CD4-positive, alpha-beta T cell treated with Interleukin-17A for 4 hours (primary cell): ENCODE measurements at regions not wholly inside any gene's neighbourhood (a gene's known extent, or its start where the extent isn't known, plus 50 kb on each side); places are given as distances from the start of the nearest gene placed in this dataset.

ENCODE experiments used
- DNase-seq: peaks from one replicate; pipeline ENCODE4 v3.0.0-alpha.2; 2020; ENCODE audit warnings: mixed read lengths

DNA sequence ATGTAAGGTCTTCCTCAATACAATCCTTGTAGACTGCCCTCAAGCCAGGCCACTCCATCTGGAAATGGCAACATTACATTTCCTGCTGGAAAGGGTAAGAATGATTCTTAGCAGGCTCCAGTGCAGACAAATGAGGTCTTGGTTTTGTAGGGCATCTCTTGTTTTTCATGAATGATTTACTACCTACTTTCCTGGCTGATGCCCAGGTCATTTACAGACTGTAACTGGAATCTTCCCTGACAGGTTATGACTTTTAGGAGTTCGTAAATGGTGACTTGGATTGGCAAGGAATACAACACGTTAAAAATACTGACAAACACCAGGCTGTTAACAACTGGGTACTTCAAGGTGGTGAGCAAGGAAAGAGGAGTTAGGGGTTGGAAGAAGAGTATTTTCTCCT lies 510.5 kb upstream of the TNC start:
- no peak for DNase-seq

DNA sequence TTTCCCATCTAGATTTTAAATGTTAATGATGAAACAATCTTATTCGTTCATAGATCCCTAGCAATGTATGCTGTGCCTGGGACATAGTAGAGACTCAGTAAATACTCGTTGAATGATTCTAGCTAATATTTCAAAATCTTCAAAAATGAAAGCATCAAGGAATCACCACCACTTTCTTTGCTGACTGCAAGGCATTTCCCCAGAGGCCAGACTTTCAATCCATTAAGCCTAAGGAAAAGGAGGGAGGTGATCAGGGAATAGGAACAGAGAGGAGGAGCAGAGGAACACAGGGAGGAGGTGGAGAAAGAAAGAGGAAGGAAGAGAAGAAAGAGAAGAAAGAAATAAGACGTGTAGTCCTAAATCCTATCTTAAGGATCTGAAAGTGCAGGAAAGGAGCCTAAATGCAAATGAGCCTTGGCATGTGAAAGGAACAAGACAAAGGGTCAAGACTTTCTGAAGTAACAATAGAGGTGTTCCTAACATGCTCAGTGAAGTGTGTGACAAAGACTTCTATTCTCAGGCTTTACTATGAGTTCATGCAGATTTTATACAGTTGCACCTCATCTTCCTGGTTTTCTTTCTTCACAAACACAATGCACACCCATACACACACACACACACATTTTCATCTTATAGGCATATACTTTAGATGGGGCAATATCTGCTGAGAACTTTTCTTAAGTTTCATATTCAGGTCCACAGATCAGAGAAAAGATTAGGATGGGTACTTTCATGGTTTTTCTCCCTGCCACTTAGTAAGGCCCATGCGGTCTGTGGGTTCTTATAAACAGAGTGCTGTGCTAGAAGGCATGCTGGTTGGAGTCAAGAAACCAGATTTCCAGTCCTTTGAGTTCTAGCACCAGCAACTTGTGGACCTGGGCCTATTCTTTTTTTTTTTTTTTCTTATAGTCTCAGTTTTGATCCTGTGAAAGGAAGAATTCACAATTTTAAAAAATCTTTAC lies 512.2 kb upstream of the TNC start:
- no peak for DNase-seq

GRCh38 chr9:115632391-115632790 lies 514.4 kb upstream of the TNC start:
- no peak for DNase-seq

DNA sequence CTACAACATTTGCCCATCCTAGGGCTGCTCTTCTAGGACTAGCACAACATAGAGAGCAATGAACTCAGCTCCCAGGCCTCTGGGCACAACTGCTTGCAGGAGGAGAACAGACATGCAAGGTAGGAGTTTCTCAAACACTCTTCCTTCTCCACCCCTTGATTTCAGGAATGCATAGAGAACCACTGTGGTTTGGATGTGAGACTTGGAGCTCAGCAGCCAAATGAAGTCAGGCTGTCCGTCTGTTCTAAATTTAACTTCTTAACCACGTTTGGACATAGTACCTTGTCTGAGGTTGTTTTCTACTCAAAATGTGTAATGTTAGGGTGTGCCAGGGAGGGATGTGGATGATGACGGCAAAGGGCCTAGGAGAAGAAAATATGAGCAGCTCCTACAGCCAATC lies 515.1 kb upstream of the TNC start:
- DNase-seq, result no peak

- no peak for DNase-seq
Observed at GRCh38 chr9:115635680-115636383, 517.8 kb upstream of the PAPPA start.

- DNase-seq, result no peak
Observed at GRCh38 chr9:115636596-115636995, 517.0 kb upstream of the PAPPA start.

- DNase-seq, result no peak
Observed at GRCh38 chr9:115637661-115638060, 515.9 kb upstream of the PAPPA start.

- DNase-seq, result no peak
Observed at GRCh38 chr9:115640887-115641286, 512.7 kb upstream of the PAPPA start.

DNA sequence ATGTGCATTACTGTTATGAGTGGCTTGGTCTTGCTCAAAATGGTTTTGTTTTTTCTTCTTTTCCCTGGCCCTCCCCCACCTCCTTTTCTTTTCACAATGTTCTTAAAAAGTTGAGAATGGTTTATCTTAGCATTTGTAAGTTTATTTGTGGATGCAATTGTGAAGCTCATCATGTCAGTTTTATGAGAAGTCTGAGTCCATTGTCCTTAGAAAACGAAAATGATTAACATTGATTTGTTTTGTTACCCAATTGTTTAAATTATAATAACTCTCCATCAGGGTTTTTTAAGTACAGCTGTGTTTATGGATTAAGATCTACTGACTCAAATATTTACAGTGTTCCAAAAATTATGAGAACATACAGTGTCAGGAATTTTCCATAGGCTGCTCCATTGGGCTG lies 511.3 kb upstream of the PAPPA start:
- no peak for DNase-seq

DNA sequence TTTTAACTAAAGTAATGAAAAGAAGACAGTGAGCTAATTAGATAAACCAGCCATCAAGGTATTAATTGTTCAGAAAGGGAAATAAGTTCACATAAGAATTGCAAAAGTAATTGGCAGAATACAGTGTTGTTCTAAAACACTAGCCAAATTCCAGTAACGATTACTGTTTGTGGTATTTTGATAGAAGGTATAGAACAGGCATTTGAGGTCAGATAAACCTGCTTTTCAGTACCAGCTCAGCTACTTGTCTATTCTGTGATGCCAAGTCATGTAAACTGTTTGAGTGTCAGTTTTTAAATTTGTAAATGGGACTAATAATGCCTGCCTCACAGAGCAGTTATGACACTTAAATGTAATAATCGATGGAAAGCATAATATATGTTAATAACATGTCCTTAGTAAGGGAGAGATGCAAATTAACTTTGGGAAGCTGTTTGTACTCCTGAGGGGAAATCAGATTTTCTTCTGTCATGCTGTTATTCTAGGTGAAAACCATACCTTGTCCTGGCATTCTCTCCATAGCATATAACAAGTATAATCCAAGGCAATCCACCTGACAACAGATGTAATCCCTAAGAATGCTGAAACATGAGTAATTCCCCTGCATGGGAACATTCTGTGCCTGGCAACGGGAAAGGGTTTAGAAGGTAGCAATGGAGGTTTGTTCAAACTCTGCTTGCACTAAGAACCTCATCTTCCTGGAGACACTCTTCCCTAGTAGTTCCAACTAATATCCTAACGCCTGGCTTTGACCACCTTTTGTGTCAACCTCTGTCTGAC lies 509.5 kb upstream of the PAPPA start:
- DNase-seq, result no peak

GRCh38 chr9:115649991-115650472 lies 503.6 kb upstream of the PAPPA start:
- no peak for DNase-seq

DNA sequence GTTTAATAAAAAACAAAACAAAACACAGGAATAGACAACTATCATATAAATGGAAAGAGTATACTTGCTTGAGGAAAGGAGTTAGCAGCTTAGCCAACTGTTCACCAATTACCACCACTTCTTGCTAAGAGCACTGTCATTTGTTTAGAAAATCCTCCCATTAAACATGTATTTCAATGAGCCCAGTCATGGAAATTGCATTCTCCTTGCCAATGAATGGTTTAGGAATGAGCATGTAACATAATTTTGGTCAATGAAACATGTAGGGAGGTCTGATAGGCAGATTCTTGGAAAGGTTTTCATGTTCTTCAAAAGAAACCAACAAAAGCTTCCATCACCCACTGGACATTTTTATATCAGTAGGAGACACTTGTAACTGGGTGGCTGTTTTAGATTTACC lies 502.8 kb upstream of the PAPPA start:
- no peak for DNase-seq

- no peak for DNase-seq
Observed at GRCh38 chr9:115651461-115651860, 502.1 kb upstream of the PAPPA start.

GRCh38 chr9:115653171-115653606 lies 500.4 kb upstream of the PAPPA start:
- DNase-seq, result no peak

DNA sequence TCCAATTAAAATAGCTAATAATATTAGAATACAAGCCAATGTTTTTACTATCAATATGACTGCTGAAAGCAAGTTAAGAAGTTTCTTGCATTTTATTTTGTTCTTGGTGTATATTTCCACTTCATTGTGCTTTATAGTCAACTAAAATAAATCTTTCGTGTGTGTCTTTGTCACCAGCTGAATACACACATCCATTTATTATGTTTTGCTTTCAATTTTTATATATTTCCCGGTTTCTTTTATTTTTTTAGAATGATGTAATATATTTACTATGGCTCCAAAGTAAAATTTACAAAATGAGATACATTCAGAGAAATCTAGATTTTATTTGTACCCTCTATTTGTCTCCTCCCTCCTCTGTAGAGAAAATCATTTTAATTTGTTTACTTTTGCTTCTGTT lies 495.9 kb upstream of the PAPPA start:
- DNase-seq, result no peak

DNA sequence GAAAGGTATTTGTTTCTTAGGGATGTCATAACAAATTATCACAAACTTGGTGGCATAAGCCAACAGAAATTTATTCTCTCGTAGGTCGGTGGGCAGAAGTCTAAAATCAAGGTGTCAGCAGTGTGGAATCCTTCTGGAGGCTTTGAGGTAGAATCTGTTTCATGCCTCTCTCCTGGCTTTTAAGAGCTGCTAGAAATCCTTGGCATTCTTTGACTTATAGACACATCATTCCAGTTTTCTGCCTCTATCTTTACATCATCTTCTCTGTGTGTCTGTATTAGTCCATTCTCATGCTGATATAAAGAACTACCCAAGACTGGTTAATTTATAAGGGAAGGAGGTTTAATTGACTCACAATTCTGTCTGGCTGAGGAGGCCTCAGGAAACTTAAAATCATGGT lies 488.1 kb upstream of the PAPPA start:
- DNase-seq, result no peak

- DNase-seq, result no peak
Observed at GRCh38 chr9:115668521-115668920, 485.1 kb upstream of the PAPPA start.

- no peak for DNase-seq
Observed at GRCh38 chr9:115671236-115671962, 482.2 kb upstream of the PAPPA start.

DNA sequence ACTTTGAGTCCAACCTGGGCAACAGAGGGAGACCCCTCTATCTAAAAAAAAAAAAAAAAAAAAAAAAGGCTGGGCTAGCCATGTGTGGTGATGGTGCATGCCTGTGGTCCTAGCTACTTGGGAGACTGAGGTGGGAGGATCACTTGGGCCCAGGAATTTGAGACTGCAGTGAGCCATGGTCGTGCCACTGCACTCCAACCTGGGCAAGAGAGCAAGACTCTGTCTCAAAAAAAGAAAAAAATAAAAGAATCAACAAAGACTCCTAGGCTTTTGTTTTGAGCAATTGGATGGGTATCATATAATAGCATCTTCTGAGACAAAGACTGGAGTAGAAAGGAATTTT lies 481.7 kb upstream of the PAPPA start:
- no peak for DNase-seq

DNA sequence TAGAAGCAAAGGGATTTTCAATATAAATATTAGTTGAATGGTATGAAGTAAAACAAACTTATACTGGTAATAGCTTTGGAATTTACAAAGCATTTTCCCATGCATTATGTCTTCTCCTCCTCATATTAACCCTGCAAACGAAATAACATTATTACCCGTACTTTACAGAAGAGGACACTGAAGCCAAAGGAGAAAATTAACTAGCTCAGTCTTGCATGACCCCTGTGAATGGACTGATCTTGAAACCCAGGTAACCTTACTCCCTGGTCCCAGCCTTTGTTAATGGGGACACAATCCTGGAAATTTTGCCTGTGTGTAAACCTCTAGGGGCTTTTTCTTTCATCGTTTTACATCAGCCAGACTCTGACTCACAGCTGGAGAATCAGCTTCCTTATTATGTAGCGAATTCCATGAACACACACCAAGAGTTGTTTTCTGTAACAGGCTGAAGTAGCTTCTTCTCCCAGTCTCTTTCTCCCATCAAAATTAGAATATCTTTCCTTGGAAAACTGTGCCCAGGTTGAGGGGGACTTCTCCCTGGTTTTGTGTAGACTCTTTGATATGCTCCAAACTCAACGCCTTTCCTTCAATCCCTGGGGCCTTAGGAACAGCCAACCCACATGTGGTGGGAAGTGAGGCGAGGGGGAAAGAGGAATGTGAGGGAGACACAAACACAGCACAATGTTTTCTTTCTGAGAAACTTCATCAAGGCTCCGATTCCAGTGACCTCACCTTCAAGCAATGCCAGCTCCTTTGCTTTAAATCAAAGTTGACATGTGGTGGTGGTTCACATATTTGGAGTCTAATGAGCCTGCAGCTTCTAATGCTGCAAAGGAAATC lies 480.9 kb upstream of the PAPPA start:
- no peak for DNase-seq

DNA sequence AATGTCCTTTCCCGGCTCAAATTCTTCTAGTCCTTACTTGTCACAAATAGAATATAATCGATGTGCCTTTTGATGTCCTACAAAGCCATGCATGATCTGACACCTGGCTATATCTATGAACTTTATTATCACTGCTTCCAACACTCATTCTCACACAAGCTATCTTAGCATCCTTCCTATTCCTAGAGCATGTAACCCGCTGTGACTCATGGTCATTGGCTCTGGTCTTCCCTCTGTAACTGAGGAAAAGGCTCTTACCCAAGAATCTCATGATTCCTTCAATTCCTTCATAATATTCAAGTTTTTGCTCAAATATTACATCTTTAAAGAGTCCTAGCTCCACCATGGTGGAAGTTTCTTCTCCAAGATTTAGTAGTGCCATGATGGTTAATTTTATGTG lies 480.0 kb upstream of the PAPPA start:
- no peak for DNase-seq

DNA sequence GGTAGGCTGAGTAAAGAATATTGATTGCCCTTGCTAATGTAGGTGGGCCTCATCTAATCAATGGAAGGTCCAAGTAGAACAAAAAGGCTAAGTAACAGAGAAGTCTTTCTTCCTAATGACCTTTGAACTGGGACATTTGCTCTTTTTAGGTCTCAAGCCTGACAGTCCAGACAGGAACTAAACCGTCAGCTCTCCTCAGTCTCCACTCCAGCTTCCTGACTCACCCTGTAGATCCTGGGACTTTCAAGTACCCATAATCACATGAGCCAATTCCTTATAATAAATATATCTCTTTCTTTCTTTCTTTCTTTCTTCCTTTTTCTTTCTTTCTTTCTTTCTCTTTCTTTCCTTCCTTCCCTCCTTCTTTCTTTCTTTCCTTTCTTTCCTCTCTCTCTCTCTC lies 479.5 kb upstream of the PAPPA start:
- DNase-seq, result no peak
